ENCODE measurements at regions not wholly inside any gene's neighbourhood (a gene's known extent, or its start where the extent isn't known, plus 50 kb on each side); places are given as distances from the start of the nearest gene placed in this dataset.

- H2AFZ ChIP-seq (ENCODE audit: control insufficient read depth, low read length) = no peak overlapping the region
- no peaks in the 10 kb centered on the region for H4K20me1 ChIP-seq (ENCODE audit: control insufficient read depth, extremely low read depth, insufficient read depth, low read length)
- no peaks in the 10 kb centered on the region for H3K9me3 ChIP-seq (ENCODE audit: control insufficient read depth, low read depth, low read length)
- no peak overlapping the region for H3K9ac ChIP-seq (ENCODE audit: control insufficient read depth, extremely low read depth, insufficient read depth, low read length)
- dilution Hi-C loops (cut with MboI; ENCODE audit: extremely low pct_ligation_motif_present, low sequenced_read_pairs) = no loop called here
- H3K4me2 ChIP-seq (ENCODE audit: control insufficient read depth, extremely low read depth, insufficient read depth, low read depth, low read length) = no peak overlapping the region
- TF ChIP-seq CTCF (optimal IDR thresholded peaks at IDR 0.05 in 1 of 3, IDR thresholded peaks at IDR 0.05 in 1 of 3, conservative IDR thresholded peaks at IDR 0.05 in 1 of 3; ENCODE audit: extremely low read depth in 1 of 3, insufficient read depth in 2 of 3, low read length in 3 of 3) = no peak
- TF ChIP-seq EZH2 (IDR thresholded peaks at IDR 0.05; ENCODE audit: low read length) = no peak
- H3K4me1 ChIP-seq (ENCODE audit: control insufficient read depth, extremely low read depth, insufficient read depth, low read length) = no peaks in the 10 kb centered on the region
- no peaks in the 10 kb centered on the region for H3K36me3 ChIP-seq (ENCODE audit: control insufficient read depth in 2 of 2, extremely low read depth in 1 of 2, insufficient read depth in 2 of 2, low read length in 2 of 2)
- H3K79me2 ChIP-seq (ENCODE audit: control insufficient read depth, insufficient read depth, low read length) = no peaks in the 10 kb centered on the region
- no peaks in the 10 kb centered on the region for H3K27me3 ChIP-seq (ENCODE audit: control insufficient read depth, extremely low read depth, insufficient read depth, low read length)
- FAIRE-seq = no peak
- no peak for DNase-seq (ENCODE audit: low read depth, low spot score)
- H3K27ac ChIP-seq (ENCODE audit: control insufficient read depth, insufficient read depth, low read length) = no peak overlapping the region
- no peak overlapping the region for H3K4me3 ChIP-seq (ENCODE audit: control insufficient read depth in 2 of 3, extremely low read depth in 1 of 3, insufficient read depth in 2 of 3, low read depth in 1 of 3, low read length in 3 of 3)
- H3K9me1 ChIP-seq (ENCODE audit: control insufficient read depth, extremely low read depth, insufficient read depth, low read length) = no peaks in the 10 kb centered on the region
Measured at GRCh38 chr4:62711575-62711974, 1511.4 kb downstream of the ADGRL3 start.

DNA sequence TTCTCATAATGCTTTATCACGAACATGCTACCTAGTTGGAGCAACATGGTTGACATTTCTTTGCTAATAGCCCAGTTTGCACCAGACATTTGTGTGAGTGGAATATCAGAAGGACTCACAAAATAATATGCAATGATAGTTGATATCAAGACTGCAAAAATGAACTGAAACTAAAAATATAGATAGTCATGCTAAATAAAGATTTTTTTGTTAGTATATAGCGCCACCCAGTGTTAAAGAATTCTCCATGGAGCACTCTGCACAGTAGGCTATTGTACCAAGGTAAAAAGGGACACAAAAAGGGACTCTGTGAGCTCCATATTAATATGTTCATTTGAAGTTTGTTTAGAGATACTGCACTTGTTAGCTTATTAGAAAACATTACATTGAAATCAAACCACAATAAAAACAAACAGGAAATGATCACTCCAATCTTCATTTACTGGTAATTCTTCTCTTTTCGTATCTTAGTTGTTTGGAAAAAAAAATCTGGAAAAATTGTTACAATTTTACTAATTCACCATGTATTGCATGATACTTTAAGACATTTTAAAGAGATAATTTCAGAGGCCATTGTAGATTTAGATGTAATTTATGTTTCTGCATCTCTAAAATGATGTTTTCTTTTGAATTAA is 1509.6 kb downstream of the ADGRL3 start:
- Histone ChIP-seq H3K79me2 (ENCODE audit: control insufficient read depth, insufficient read depth, low read length) (no peaks in the 10 kb centered on the region), H3K27ac (ENCODE audit: control insufficient read depth, insufficient read depth, low read length) (no peak overlapping the region), H3K4me2 (ENCODE audit: control insufficient read depth, extremely low read depth, insufficient read depth, low read depth, low read length) (peak overlapping the region; percentile 47), H4K20me1 (ENCODE audit: control insufficient read depth, extremely low read depth, insufficient read depth, low read length) (no peaks in the 10 kb centered on the region), H3K4me1 (ENCODE audit: control insufficient read depth, extremely low read depth, insufficient read depth, low read length) (no peaks in the 10 kb centered on the region), H3K4me3 (ENCODE audit: control insufficient read depth in 2 of 3, extremely low read depth in 1 of 3, insufficient read depth in 2 of 3, low read depth in 1 of 3, low read length in 3 of 3) (peak overlapping the region in 2 of 3 experiments; percentile 13 to 33), H3K27me3 (ENCODE audit: control insufficient read depth, extremely low read depth, insufficient read depth, low read length) (no peaks in the 10 kb centered on the region), H3K9me3 (ENCODE audit: control insufficient read depth, low read depth, low read length) (no peaks in the 10 kb centered on the region), H3K36me3 (ENCODE audit: control insufficient read depth in 2 of 2, extremely low read depth in 1 of 2, insufficient read depth in 2 of 2, low read length in 2 of 2) (no peaks in the 10 kb centered on the region), H3K9ac (ENCODE audit: control insufficient read depth, extremely low read depth, insufficient read depth, low read length) (no peak overlapping the region), H2AFZ (ENCODE audit: control insufficient read depth, low read length) (peak overlapping the region; percentile 31), H3K9me1 (ENCODE audit: control insufficient read depth, extremely low read depth, insufficient read depth, low read length) (no peaks in the 10 kb centered on the region)
- DNase-seq (ENCODE audit: low read depth, low spot score) = no peak
- dilution Hi-C loops (cut with MboI; ENCODE audit: extremely low pct_ligation_motif_present, low sequenced_read_pairs) = no loop called here
- peak in 2 of 3 experiments; percentile 40 to 43 for TF ChIP-seq CTCF (optimal IDR thresholded peaks at IDR 0.05 in 1 of 3, IDR thresholded peaks at IDR 0.05 in 1 of 3, conservative IDR thresholded peaks at IDR 0.05 in 1 of 3; ENCODE audit: extremely low read depth in 1 of 3, insufficient read depth in 2 of 3, low read length in 3 of 3)
- TF ChIP-seq EZH2 (IDR thresholded peaks at IDR 0.05; ENCODE audit: low read length) = no peak
- FAIRE-seq = no peak

Measured in keratinocyte (primary cell).